ENCODE measurements at regions not wholly inside any gene's neighbourhood (a gene's known extent, or its start where the extent isn't known, plus 50 kb on each side); places are given as distances from the start of the nearest gene placed in this dataset.
A peak's percentile ranks its signal among the peaks of the same experiment; 100 is the strongest.

- TF ChIP-seq CTCF (conservative IDR thresholded peaks at IDR 0.05): peak; percentile 88
- TF ChIP-seq EZH2 (IDR thresholded peaks at IDR 0.05; ENCODE audit: low read depth): no peak
Observed at GRCh38 chr10:91006001-91006751, 85.3 kb upstream of the ANKRD1 start.

Measured in PC-9 (cell line).